OCI-LY3 (cell line): ENCODE measurements at regions not wholly inside any gene's neighbourhood (a gene's known extent, or its start where the extent isn't known, plus 50 kb on each side); places are given as distances from the start of the nearest gene placed in this dataset.

Experiments
- H2AFZ ChIP-seq: fragments of 200-600, 300-600 bp; shearing (Covaris generic); 2 replicates; pipeline ENCODE4 v1.6.0; 2014; ENCODE audit warnings: antibody characterized with exemption, low read depth, low read length
- H3K27ac ChIP-seq: fragments of 200-600, 300-600 bp; sonication (generic); 2 replicates; pipeline ENCODE4 v1.5.1; 2014; ENCODE audit warnings: mild to moderate bottlenecking, low read length, moderate library complexity, mixed read lengths
- H3K27me3 ChIP-seq: fragments of 200-600, 300-600 bp; sonication (generic); 2 replicates; pipeline ENCODE4 v1.6.1; 2014; ENCODE audit warnings: low read depth, low read length, mixed read lengths
- H3K36me3 ChIP-seq: fragments of 200-600, 300-600 bp; sonication (generic); replicated peaks from 2 replicates; pipeline ENCODE3; 2014; ENCODE audit warnings: low read depth, low read length, mixed read lengths
- H3K4me1 ChIP-seq: fragments of 300-600, 200-600 bp; sonication (generic); 2 replicates; pipeline ENCODE4 v1.6.1; 2014; ENCODE audit warnings: low read length, mixed read lengths
- H3K4me2 ChIP-seq: fragments of 200-600, 300-600 bp; sonication (generic); 2 replicates; pipeline ENCODE4 v1.6.1; 2014; ENCODE audit warnings: low read length, mixed read lengths
- H3K4me3 ChIP-seq: fragments of 300-600, 200-600 bp; sonication (generic); 2 replicates; pipeline ENCODE4 v1.5.1; 2014; ENCODE audit warnings: antibody characterized with exemption, mild to moderate bottlenecking, low read length, moderate library complexity
- H3K79me2 ChIP-seq: fragments of 300-600, 200-600 bp; shearing (Covaris generic); 2 replicates; pipeline ENCODE4 v1.6.1; 2014; ENCODE audit warnings: mild to moderate bottlenecking, low read length, mixed read lengths
- H3K9ac ChIP-seq: fragments of 300-600, 200-600 bp; shearing (Covaris generic); 2 replicates; pipeline ENCODE4 v1.6.0; 2014; ENCODE audit warnings: mild to moderate bottlenecking, low read length, moderate library complexity
- H3K9me3 ChIP-seq: fragments of 200-600, 300-600 bp; shearing (Covaris generic); 2 replicates; pipeline ENCODE4 v1.6.1; 2014; ENCODE audit warnings: low read length, mixed read lengths; ENCODE audit not compliant: insufficient read depth
- H4K20me1 ChIP-seq: fragments of 200-600, 300-600 bp; sonication (generic); 2 replicates; pipeline ENCODE4 v1.6.1; 2016; ENCODE audit warnings: low read length, mixed read lengths; ENCODE audit not compliant: insufficient read depth
- CTCF ChIP-seq: fragments of 200-600, 300-600 bp; sonication (generic); IDR thresholded peaks from 2 replicates; pipeline ENCODE4 v1.5.1; 2014; ENCODE audit warnings: antibody characterized with exemption, low read length, low read depth
- EZH2phosphoT487 ChIP-seq: fragments of 200-600 bp; shearing (Covaris generic); IDR thresholded peaks from 2 replicates; pipeline ENCODE4 v1.6.1; 2018; ENCODE audit warnings: antibody characterized with exemption, mixed run types, low read depth

GRCh38 chr22:49206281-49206680 is 621.4 kb downstream of the BRD1 start:
- Histone ChIP-seq H3K9ac (no peak overlapping the region), H2AFZ (no peak overlapping the region), H3K4me1 (no peaks in the 10 kb centered on the region), H3K4me3 (no peak overlapping the region), H4K20me1 (no peaks in the 10 kb centered on the region), H3K27me3 (no peaks in the 10 kb centered on the region), H3K4me2 (no peak overlapping the region), H3K9me3 (no peaks in the 10 kb centered on the region), H3K36me3 (no peaks in the 10 kb centered on the region), H3K27ac (no peak overlapping the region), H3K79me2 (no peaks in the 10 kb centered on the region)
- TF ChIP-seq CTCF: no peak
- TF ChIP-seq EZH2phosphoT487: no peak

- H2AFZ ChIP-seq: no peak overlapping the region
- no peaks in the 10 kb centered on the region for H3K9me3 ChIP-seq
- no peak for TF ChIP-seq CTCF
- TF ChIP-seq EZH2phosphoT487: no peak
- no peaks in the 10 kb centered on the region for H3K36me3 ChIP-seq
- no peak overlapping the region for H3K9ac ChIP-seq
- H3K4me3 ChIP-seq: no peak overlapping the region
- H3K79me2 ChIP-seq: no peaks in the 10 kb centered on the region
- no peaks in the 10 kb centered on the region for H3K27me3 ChIP-seq
- H3K4me1 ChIP-seq: no peaks in the 10 kb centered on the region
- H3K27ac ChIP-seq: no peak overlapping the region
- H3K4me2 ChIP-seq: no peak overlapping the region
- H4K20me1 ChIP-seq: no peaks in the 10 kb centered on the region
Measured at GRCh38 chr22:49205483-49205800, 622.2 kb downstream of the BRD1 start.

GRCh38 chr22:49204599-49205482 is 622.8 kb downstream of the BRD1 start:
- no peaks in the 10 kb centered on the region for H3K4me1 ChIP-seq
- H3K36me3 ChIP-seq: no peaks in the 10 kb centered on the region
- no peak overlapping the region for H3K4me2 ChIP-seq
- H4K20me1 ChIP-seq: no peaks in the 10 kb centered on the region
- H3K79me2 ChIP-seq: no peaks in the 10 kb centered on the region
- H3K4me3 ChIP-seq: no peak overlapping the region
- TF ChIP-seq EZH2phosphoT487 (no peak), CTCF (no peak)
- no peak overlapping the region for H3K9ac ChIP-seq
- no peak overlapping the region for H2AFZ ChIP-seq
- H3K27ac ChIP-seq: no peak overlapping the region
- H3K27me3 ChIP-seq: no peaks in the 10 kb centered on the region
- H3K9me3 ChIP-seq: no peaks in the 10 kb centered on the region

GRCh38 chr22:49203859-49204598 is 623.6 kb downstream of the BRD1 start:
- no peaks in the 10 kb centered on the region for H4K20me1 ChIP-seq
- TF ChIP-seq EZH2phosphoT487 (no peak), CTCF (no peak)
- H3K4me2 ChIP-seq: no peak overlapping the region
- no peak overlapping the region for H3K4me3 ChIP-seq
- H3K27ac ChIP-seq: no peak overlapping the region
- no peak overlapping the region for H3K9ac ChIP-seq
- H3K27me3 ChIP-seq: no peaks in the 10 kb centered on the region
- no peak overlapping the region for H2AFZ ChIP-seq
- no peaks in the 10 kb centered on the region for H3K79me2 ChIP-seq
- no peaks in the 10 kb centered on the region for H3K9me3 ChIP-seq
- no peaks in the 10 kb centered on the region for H3K36me3 ChIP-seq
- no peaks in the 10 kb centered on the region for H3K4me1 ChIP-seq
